Astrocyte of the spinal cord (primary cell): ENCODE measurements at regions not wholly inside any gene's neighbourhood (a gene's known extent, or its start where the extent isn't known, plus 50 kb on each side); places are given as distances from the start of the nearest gene placed in this dataset.
"Not testable (repeated sequence)": the region's sequence is repeated elsewhere in the genome, so short reads cannot be mapped to it uniquely, and the experiment has no call there.

Source experiments
- DNase-seq: peaks from one replicate; pipeline ENCODE4 v3.0.0; 2011; ENCODE audit warnings: low read depth, low spot score
- H3K4me3 ChIP-seq: 2 replicates; pipeline ENCODE4 v1.5.1; 2011; ENCODE audit warnings: low read depth, mild to moderate bottlenecking, low read length, moderate library complexity
- in situ Hi-C: cut with HindIII; loops from 2 replicates; pipeline ENCODE4 v1.10.0; 2017; ENCODE audit warnings: low sequenced_read_pairs
- TF ChIP-seq, protein P1 (sequence below): IDR thresholded peaks from 2 replicates; pipeline ENCODE4 v1.5.1; 2012; ENCODE audit warnings: low read depth, mild to moderate bottlenecking, low read length, inconsistent platforms

GRCh38 chr15:21357056-21357455, 83.2 kb downstream of the POTEB3 start:
- H3K4me3 ChIP-seq, in situ Hi-C loops, DNase-seq: not testable (repeated sequence)

GRCh38 chr15:21355944-21356343, 84.4 kb downstream of the POTEB3 start:
- H3K4me3 ChIP-seq, in situ Hi-C loops, DNase-seq: not testable (repeated sequence)

DNA sequence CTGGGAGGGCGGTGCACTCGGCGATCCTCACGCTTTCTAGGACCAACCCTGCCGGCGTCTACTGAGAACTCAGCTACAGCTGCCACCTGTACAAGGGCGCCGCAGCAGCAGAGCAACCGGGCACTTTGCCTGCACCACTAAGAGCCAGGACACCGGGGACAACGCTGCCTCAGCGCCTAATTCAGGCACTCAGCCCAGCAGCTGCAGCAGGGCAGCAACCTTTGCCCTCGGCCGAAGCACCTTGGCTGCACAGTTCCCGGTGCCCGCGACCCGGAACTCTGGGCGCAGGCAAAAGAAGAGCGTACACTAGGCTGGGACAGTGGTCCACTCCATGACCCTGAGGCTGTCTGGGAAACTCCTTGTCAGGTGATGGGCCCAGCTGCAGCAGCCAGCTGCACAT, 85.7 kb downstream of the POTEB3 start:
- H3K4me3 ChIP-seq, DNase-seq, in situ Hi-C loops: not testable (repeated sequence)

DNA sequence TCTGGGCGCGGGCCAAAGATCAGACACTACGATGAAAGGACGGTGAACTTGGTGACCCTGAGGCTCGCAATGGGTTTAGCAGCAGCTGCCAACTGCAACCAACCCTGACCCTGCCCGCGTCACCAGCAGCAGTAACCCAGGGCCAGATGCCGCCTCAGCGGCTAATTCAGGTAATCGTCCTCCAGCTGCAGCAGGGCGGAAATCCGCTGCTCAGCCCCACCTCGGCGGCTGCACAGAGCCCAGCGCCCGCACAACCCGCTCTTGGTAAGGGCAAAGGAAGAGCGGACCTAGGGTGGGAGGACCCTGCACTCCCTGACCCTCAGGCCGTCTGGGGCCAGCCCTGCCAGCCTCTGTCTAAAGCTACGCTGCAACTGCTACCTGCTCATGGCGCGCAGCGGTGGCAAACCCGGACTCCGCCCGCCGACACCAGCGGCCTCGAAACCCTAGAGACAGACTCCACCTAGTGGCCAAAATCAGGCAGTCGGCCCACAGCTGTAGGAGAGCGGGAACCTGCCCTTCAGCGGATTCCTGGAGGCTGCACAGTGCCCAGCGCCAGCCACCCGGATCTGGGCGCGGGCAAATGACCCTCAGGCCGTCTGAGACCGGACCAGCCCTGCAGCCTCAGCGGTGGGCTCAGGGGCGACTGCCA, 87.5 kb downstream of the POTEB3 start:
- DNase-seq, in situ Hi-C loops, H3K4me3 ChIP-seq: not testable (repeated sequence)

DNA sequence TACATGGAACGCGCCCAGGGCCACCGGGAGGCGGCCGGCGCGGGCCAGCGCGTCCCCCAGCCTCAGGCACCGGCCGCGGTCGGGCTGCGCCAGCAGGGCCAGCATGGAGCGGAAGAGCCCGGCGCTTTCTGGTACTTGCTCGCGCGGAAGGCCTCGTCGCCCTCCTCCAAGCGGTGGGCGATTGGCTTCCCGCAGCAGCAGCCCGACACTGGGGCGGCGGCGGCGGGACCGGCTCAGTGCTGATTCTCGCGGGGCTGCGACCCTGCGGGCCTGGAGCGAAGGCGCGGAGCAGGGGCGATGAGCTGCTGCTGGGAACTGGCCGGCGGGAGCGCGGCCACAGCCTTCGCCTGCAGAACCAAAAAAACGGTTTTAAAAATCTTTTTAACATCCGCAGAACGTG, 95.3 kb downstream of the POTEB3 start:
- DNase-seq, in situ Hi-C loops: not testable (repeated sequence)

GRCh38 chr15:21344500-21344899, 95.8 kb downstream of the POTEB3 start:
- H3K4me3 ChIP-seq, DNase-seq, in situ Hi-C loops: not testable (repeated sequence)

More for the DNA sequence above, 95.3 kb downstream of the POTEB3 start:
- not testable (repeated sequence) for H3K4me3 ChIP-seq

DNA sequence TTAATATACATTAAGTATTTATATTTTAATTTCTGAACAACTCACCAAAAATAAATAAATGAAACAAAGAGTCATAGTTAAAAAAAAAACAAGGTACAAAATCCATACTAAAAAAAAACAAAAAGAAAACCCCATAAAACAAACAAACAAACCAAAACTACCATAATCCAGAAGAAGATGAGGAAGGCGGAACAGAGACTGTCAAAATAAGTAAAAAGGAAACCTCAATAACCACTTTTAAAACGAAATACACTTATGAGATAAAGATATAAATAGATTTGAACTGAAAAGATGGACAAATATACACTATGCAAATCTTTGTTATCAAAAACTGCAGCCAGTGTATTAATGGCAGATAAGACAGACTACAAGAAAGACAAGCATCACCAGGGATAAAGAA, 103.3 kb downstream of the POTEB3 start:
- H3K4me3 ChIP-seq, in situ Hi-C loops, DNase-seq: not testable (repeated sequence)

DNA sequence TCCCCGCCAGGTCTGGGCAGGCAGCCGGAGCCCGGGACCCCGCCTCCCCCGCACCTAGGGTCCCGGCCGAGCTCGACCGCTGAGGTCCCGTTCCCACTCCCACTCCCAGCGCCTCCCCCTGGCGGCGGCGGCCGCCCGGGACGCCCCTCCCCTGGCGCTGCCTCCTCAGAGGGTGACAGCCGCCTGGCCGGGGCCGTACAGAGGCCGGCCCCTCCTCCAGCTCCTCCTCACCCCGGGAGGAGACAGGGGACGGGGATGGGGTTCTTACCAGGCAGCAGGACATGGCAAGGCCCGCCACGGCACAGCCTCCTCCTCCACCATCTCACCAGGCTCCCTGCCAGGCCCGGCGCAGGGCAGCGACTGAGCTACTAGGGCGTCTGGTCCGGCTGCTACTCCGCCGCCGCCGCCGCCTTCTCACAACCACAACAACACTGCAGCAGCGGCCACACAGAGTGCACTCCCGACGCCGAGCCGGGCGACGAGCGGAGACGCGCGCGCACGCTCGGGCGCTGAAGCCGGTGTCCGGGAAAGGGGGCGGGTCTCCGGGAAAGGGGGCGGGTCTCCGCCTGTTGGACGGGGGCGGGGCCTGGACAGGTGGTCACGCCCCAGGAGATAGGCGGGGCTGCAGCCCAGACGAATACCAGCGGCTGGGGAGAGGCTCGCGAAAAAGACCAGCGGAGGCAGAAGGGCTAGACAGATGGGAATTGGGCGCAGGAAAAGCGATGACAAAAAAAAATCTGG, 115.4 kb downstream of the POTEB3 start:
- in situ Hi-C loops, H3K4me3 ChIP-seq, DNase-seq: not testable (repeated sequence)

DNA sequence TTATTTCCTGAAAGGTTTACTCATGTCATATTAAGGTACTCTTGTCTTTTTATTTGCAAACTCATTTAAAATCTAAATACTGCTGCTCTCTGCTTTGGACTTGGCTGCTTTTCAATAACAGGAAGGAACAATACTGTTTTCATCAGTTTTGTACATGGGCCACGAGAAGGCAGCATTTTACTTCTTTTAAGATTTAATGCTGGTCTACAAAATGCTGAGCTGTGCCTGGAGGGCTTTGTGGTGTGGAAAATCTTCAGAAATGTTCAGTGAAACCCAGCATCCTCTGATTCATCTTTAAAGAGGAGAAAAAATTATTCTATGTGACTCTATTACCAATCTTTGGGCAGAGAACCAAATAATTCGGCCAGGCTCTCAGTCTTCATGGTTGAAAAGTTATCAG, 155.9 kb downstream of the POTEB3 start:
- H3K4me3 ChIP-seq, in situ Hi-C loops, DNase-seq: not testable (repeated sequence)

DNA sequence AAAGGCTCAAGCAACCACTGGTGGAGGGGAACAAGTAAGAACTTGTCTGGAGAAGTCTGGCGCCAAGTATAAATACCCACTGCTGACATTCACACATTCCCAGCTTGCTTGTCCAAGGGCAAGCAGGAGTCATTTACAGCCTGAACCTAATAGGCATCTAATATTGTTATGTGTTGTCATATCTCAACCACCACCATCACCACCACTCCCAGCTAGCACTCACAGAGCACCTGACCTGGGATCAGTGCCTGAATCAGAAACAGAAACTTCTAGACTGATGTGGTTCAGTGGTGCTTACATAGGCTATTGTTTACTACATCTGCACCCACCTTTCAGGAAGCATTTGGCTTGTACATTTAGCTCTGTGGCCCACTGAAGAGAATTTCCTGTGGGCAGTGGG, 157.1 kb downstream of the POTEB3 start:
- H3K4me3 ChIP-seq, in situ Hi-C loops, DNase-seq: not testable (repeated sequence)

GRCh38 chr15:21280272-21280671, 160.0 kb downstream of the POTEB3 start:
- in situ Hi-C loops, H3K4me3 ChIP-seq, DNase-seq: not testable (repeated sequence)

DNA sequence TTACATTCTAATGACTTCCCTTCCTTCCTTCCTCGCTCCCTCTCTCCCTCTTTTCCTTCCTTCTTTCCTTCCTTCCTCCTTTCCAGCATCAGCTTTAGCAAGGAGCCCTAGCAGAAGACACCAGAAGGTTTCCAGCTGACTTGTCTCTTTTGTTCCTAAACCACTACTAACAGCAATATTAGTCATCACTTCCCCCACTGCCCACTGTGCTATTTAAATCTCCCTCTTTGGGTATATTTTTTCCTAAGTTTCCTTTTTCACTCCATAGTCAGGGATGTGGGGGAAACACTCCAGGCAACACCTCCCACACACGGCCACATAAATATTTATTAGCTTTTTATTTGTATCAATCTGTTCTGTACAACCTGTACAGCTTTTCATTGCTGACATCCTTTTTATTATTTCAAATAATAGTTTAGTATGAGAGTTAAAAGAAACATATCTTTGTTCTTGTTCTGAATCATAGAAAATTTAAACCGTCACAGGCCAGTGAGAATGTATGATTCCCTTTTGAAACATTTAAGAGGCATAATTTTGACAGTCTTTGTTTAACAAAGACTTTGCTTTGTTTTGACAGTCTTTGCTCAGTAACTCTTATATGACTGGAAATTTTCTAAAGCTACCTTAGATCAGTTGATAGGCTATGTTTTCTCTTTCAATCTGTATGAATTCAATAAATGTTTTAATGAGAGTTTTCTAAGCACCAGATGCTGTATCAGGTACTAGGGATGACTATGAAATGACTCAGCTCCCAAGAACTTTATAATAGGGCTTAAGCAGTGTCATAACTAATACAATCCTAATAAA, 167.9 kb downstream of the POTEB3 start:
- H3K4me3 ChIP-seq, in situ Hi-C loops: not testable (repeated sequence)

GRCh38 chr15:21271566-21271965, 168.7 kb downstream of the POTEB3 start:
- in situ Hi-C loops = no loop called here
- no peak for DNase-seq
- no peak overlapping the region for H3K4me3 ChIP-seq
- TF ChIP-seq, protein P1, sequence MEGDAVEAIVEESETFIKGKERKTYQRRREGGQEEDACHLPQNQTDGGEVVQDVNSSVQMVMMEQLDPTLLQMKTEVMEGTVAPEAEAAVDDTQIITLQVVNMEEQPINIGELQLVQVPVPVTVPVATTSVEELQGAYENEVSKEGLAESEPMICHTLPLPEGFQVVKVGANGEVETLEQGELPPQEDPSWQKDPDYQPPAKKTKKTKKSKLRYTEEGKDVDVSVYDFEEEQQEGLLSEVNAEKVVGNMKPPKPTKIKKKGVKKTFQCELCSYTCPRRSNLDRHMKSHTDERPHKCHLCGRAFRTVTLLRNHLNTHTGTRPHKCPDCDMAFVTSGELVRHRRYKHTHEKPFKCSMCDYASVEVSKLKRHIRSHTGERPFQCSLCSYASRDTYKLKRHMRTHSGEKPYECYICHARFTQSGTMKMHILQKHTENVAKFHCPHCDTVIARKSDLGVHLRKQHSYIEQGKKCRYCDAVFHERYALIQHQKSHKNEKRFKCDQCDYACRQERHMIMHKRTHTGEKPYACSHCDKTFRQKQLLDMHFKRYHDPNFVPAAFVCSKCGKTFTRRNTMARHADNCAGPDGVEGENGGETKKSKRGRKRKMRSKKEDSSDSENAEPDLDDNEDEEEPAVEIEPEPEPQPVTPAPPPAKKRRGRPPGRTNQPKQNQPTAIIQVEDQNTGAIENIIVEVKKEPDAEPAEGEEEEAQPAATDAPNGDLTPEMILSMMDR = no peak

More for the DNA sequence above, 167.9 kb downstream of the POTEB3 start:
- DNase-seq = peak; percentile 42
